Trophoblast cell (in vitro differentiated cells and primary cell): ENCODE measurements at regions not wholly inside any gene's neighbourhood (a gene's known extent, or its start where the extent isn't known, plus 50 kb on each side); places are given as distances from the start of the nearest gene placed in this dataset.

Source experiments
- DNase-seq, 2 donors: peaks; one replicate each; pipeline ENCODE4 v3.0.0-alpha.2; 2016
- H2AFZ ChIP-seq: 2 replicates; pipeline ENCODE4 v1.6.1; 2013; ENCODE audit warnings: low read length, moderate library complexity, mild to moderate bottlenecking; ENCODE audit not compliant: insufficient read depth, poor library complexity
- H2AK5ac ChIP-seq: 2 replicates; pipeline ENCODE4 v1.6.1; 2013; ENCODE audit warnings: mild to moderate bottlenecking, low read length
- H2BK120ac ChIP-seq: 2 replicates; pipeline ENCODE4 v1.6.1; 2013; ENCODE audit warnings: low read length, mild to moderate bottlenecking, moderate library complexity; ENCODE audit not compliant: insufficient read depth, poor library complexity
- H2BK12ac ChIP-seq: 2 replicates; pipeline ENCODE4 v1.6.1; 2013; ENCODE audit warnings: mild to moderate bottlenecking, low read length, moderate library complexity
- H2BK5ac ChIP-seq: 2 replicates; pipeline ENCODE4 v1.6.1; 2013; ENCODE audit warnings: low read length, low read depth, moderate library complexity, mild to moderate bottlenecking; ENCODE audit not compliant: poor library complexity
- H3K14ac ChIP-seq: 2 replicates; pipeline ENCODE4 v1.6.1; 2013; ENCODE audit warnings: mild to moderate bottlenecking, low read length
- H3K18ac ChIP-seq: 2 replicates; pipeline ENCODE4 v1.6.1; 2013; ENCODE audit warnings: mild to moderate bottlenecking, low read length
- H3K23ac ChIP-seq: 2 replicates; pipeline ENCODE4 v1.6.1; 2013; ENCODE audit warnings: low read length
- H3K27ac ChIP-seq: 2 replicates; pipeline ENCODE4 v1.5.1; 2013; ENCODE audit warnings: low read depth, mild to moderate bottlenecking, inconsistent platforms, low read length, moderate library complexity
- H3K27me3 ChIP-seq: 2 replicates; pipeline ENCODE4 v1.6.1; 2013; ENCODE audit warnings: inconsistent platforms, mild to moderate bottlenecking, low read length, moderate library complexity; ENCODE audit not compliant: insufficient read depth
- H3K36me3 ChIP-seq, 2 experiments: 1 replicate in 1 of 2; 2 replicates in 1 of 2; pipeline ENCODE4 v1.6.1; 2013; ENCODE audit warnings: low read length in 2 of 2, mild to moderate bottlenecking in 2 of 2, moderate library complexity in 1 of 2; ENCODE audit not compliant: insufficient read depth in 2 of 2, control insufficient read depth in 1 of 2
- H3K4ac ChIP-seq: 2 replicates; pipeline ENCODE4 v1.6.1; 2013; ENCODE audit warnings: low read depth, mild to moderate bottlenecking, low read length, moderate library complexity
- H3K4me1 ChIP-seq, 2 experiments: 1 replicate in 1 of 2; 2 replicates in 1 of 2; pipeline ENCODE4 v1.6.1; 2013; ENCODE audit warnings: low read length in 2 of 2, mild to moderate bottlenecking in 2 of 2, moderate library complexity in 1 of 2; ENCODE audit not compliant: insufficient read depth in 2 of 2, control insufficient read depth in 1 of 2
- H3K4me2 ChIP-seq: 2 replicates; pipeline ENCODE4 v1.6.1; 2013; ENCODE audit warnings: inconsistent platforms, mild to moderate bottlenecking, low read length, moderate library complexity
- H3K4me3 ChIP-seq: 2 replicates; pipeline ENCODE4 v1.5.1; 2013; ENCODE audit warnings: mild to moderate bottlenecking, low read depth, low read length, inconsistent platforms
- H3K79me1 ChIP-seq: one replicate; pipeline ENCODE4 v1.6.1; 2013; ENCODE audit warnings: low read length
- H3K79me2 ChIP-seq: 2 replicates; pipeline ENCODE4 v1.6.1; 2013; ENCODE audit warnings: low read length, mild to moderate bottlenecking; ENCODE audit not compliant: control insufficient read depth, insufficient read depth, poor library complexity
- H3K9ac ChIP-seq: 2 replicates; pipeline ENCODE4 v1.6.1; 2013; ENCODE audit warnings: mild to moderate bottlenecking, low read length
- H3K9me3 ChIP-seq: 2 replicates; pipeline ENCODE4 v1.6.1; 2013; ENCODE audit warnings: low read depth, mild to moderate bottlenecking, control low read depth, inconsistent platforms, low read length; ENCODE audit not compliant: insufficient read depth
- H4K12ac ChIP-seq: 2 replicates; pipeline ENCODE4 v1.6.1; 2013; ENCODE audit warnings: low read depth, mild to moderate bottlenecking, low read length, moderate library complexity
- H4K8ac ChIP-seq: 2 replicates; pipeline ENCODE4 v1.6.1; 2013; ENCODE audit warnings: low read depth, mild to moderate bottlenecking, low read length, moderate library complexity
- H4K91ac ChIP-seq: one replicate; pipeline ENCODE4 v1.6.1; 2013; ENCODE audit warnings: low read depth, mild to moderate bottlenecking, low read length, moderate library complexity
- WGBS: extraction: QIAGEN DNeasy Blood & Tissue Kit; methylation state at CpG from one replicate; pipeline ENCODE4 v1.1.7; 2013; ENCODE audit warnings: missing lambda C conversion rate; ENCODE audit not compliant: insufficient read length, insufficient coverage; ENCODE audit errors: extremely low coverage; 5-methylcytosine and 5-hydroxymethylcytosine counted together

DNA sequence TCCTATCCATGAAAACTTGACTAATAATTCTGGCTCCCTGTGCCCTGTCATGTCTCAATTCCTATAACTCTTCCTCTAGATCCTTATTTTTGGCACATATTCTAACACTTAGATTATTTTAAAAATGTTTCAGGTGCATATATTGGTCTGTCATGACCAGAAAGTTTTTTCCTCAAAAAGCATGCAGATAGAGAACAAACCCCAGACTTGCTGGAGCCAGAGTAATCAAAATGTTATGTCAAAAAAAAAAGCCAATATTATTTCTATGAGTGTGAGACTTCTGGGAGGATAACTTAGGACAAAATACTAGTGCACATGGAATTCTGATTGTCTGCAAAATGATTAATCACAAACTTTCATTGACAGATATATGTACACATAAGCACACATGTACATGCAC is 135.1 kb upstream of the MROH9 start:
- Histone ChIP-seq H3K27ac (no peak overlapping the region), H2BK120ac (no peak overlapping the region), H2AFZ (no peak overlapping the region), H3K27me3 (no peaks in the 10 kb centered on the region), H3K23ac (no peak overlapping the region), H2BK5ac (no peak overlapping the region), H2BK12ac (no peak overlapping the region), H3K79me2 (no peaks in the 10 kb centered on the region), H3K4me1 (no peaks in the 10 kb centered on the region), H4K91ac (no peak overlapping the region), H3K18ac (no peak overlapping the region), H2AK5ac (no peak overlapping the region), H3K4me3 (no peak overlapping the region), H3K4ac (no peak overlapping the region), H3K79me1 (no peaks in the 10 kb centered on the region), H3K36me3 (no peaks in the 10 kb centered on the region), H3K14ac (no peak overlapping the region), H4K12ac (no peak overlapping the region), H4K8ac (no peak overlapping the region), H3K4me2 (no peak overlapping the region), H3K9ac (no peak overlapping the region), H3K9me3 (no peaks in the 10 kb centered on the region)
- DNase-seq = no peak

DNA sequence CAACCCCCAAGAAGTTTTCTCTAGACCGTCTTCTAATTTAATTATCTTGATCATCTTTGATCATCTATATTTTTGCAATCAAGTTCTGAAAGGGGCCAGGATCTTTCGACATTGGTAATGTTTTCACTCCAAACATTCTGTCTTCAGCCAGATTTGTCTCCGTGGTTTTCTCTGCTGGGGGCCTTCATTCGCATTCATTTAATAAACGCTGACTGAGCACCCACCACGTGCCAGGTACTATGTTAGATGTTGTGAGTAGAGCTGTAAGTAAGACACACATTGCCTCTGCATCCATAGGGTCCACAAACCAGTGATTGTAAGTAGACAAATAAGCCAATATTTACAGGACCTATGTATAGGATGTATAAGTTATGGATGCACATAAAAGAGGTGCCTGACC is 134.5 kb upstream of the MROH9 start:
- Histone ChIP-seq H3K4me2 (no peak overlapping the region), H3K36me3 (no peaks in the 10 kb centered on the region), H4K91ac (no peak overlapping the region), H3K9ac (no peak overlapping the region), H3K79me1 (no peaks in the 10 kb centered on the region), H3K18ac (no peak overlapping the region), H4K12ac (no peak overlapping the region), H3K27me3 (no peaks in the 10 kb centered on the region), H2BK12ac (no peak overlapping the region), H3K23ac (no peak overlapping the region), H2AFZ (no peak overlapping the region), H3K79me2 (no peaks in the 10 kb centered on the region), H2AK5ac (no peak overlapping the region), H2BK120ac (no peak overlapping the region), H3K14ac (no peak overlapping the region), H2BK5ac (no peak overlapping the region), H4K8ac (no peak overlapping the region), H3K4me1 (no peaks in the 10 kb centered on the region), H3K4ac (no peak overlapping the region), H3K27ac (no peak overlapping the region), H3K4me3 (no peak overlapping the region), H3K9me3 (no peaks in the 10 kb centered on the region)
- no CpG with 5 or more reads among the region's 6 CpGs for WGBS
- DNase-seq = no peak

- no peak for DNase-seq
- Histone ChIP-seq H4K12ac (no peak overlapping the region), H2AK5ac (no peak overlapping the region), H4K91ac (no peak overlapping the region), H3K4me2 (no peak overlapping the region), H3K18ac (no peak overlapping the region), H3K36me3 (no peaks in the 10 kb centered on the region), H3K23ac (no peak overlapping the region), H2BK5ac (no peak overlapping the region), H3K79me2 (no peaks in the 10 kb centered on the region), H2AFZ (no peak overlapping the region), H4K8ac (no peak overlapping the region), H3K9ac (no peak overlapping the region), H2BK12ac (no peak overlapping the region), H3K27ac (no peak overlapping the region), H3K4me1 (no peaks in the 10 kb centered on the region), H3K4ac (no peak overlapping the region), H3K14ac (no peak overlapping the region), H2BK120ac (no peak overlapping the region), H3K79me1 (no peaks in the 10 kb centered on the region), H3K27me3 (no peaks in the 10 kb centered on the region), H3K9me3 (no peaks in the 10 kb centered on the region), H3K4me3 (no peak overlapping the region)
- WGBS = no CpG with 5 or more reads among the region's 1 CpG
Observed at GRCh38 chr1:170803711-170804110, 131.6 kb upstream of the MROH9 start.

DNA sequence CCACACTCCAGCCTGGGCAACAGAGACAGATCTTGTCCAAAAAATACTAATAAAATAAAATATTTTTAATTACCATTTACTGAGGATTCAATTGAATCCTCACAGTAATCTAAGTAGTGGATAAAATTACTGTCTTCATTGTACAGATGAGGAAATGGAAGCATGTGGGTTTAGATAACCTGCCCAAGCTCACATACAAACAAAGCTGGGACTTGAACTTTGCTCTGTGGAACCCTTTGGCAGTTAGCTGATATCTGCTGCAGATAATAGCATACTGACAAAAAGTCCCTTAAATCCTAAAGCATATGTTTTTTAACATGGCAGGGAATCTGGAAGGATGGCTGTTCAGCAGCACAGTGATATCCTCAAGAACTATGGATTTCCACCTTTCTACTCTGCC is 130.9 kb upstream of the MROH9 start:
- H3K18ac ChIP-seq = no peak overlapping the region
- H3K4me3 ChIP-seq = no peak overlapping the region
- H2AK5ac ChIP-seq = no peak overlapping the region
- no peak overlapping the region for H4K91ac ChIP-seq
- no peak overlapping the region for H2BK12ac ChIP-seq
- no peak overlapping the region for H4K8ac ChIP-seq
- H3K36me3 ChIP-seq = no peaks in the 10 kb centered on the region
- no peaks in the 10 kb centered on the region for H3K27me3 ChIP-seq
- H3K14ac ChIP-seq = no peak overlapping the region
- no peak for DNase-seq
- H2AFZ ChIP-seq = no peak overlapping the region
- H3K4ac ChIP-seq = no peak overlapping the region
- no peaks in the 10 kb centered on the region for H3K79me2 ChIP-seq
- no peak overlapping the region for H3K4me2 ChIP-seq
- H2BK120ac ChIP-seq = no peak overlapping the region
- no peak overlapping the region for H4K12ac ChIP-seq
- H3K9ac ChIP-seq = no peak overlapping the region
- no peak overlapping the region for H3K23ac ChIP-seq
- no peaks in the 10 kb centered on the region for H3K4me1 ChIP-seq
- no peaks in the 10 kb centered on the region for H3K79me1 ChIP-seq
- no peak overlapping the region for H2BK5ac ChIP-seq
- no peaks in the 10 kb centered on the region for H3K9me3 ChIP-seq
- H3K27ac ChIP-seq = no peak overlapping the region

DNA sequence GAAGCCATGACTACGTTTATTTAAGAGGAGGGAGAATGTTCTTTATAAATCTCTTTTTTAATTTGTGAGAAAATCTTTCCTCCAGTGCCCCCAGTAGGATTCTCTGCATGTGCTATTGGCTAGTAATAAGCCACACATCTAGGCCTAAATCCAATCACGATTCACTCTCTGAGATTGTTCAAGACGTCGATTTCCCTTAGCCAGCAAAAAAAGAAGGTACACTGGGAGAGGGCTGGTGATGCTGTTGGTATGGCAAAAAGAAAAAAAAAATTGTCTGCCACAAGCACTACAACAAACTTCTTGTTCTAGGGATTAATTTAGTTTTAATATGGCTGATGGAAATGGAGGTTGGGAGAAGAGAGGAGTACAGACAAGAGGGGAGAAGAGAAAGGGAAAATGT is 130.5 kb upstream of the MROH9 start:
- Histone ChIP-seq H2BK120ac (no peak overlapping the region), H3K18ac (no peak overlapping the region), H2BK12ac (no peak overlapping the region), H3K27ac (no peak overlapping the region), H3K79me2 (no peaks in the 10 kb centered on the region), H3K27me3 (no peaks in the 10 kb centered on the region), H3K36me3 (no peaks in the 10 kb centered on the region), H2AK5ac (no peak overlapping the region), H3K79me1 (no peaks in the 10 kb centered on the region), H3K4me2 (no peak overlapping the region), H3K9me3 (no peaks in the 10 kb centered on the region), H4K8ac (no peak overlapping the region), H3K23ac (no peak overlapping the region), H3K4ac (no peak overlapping the region), H2AFZ (no peak overlapping the region), H3K4me3 (no peak overlapping the region), H2BK5ac (no peak overlapping the region), H3K4me1 (no peaks in the 10 kb centered on the region), H4K12ac (no peak overlapping the region), H3K14ac (no peak overlapping the region), H4K91ac (no peak overlapping the region), H3K9ac (no peak overlapping the region)
- no peak for DNase-seq
- no CpG with 5 or more reads among the region's 4 CpGs for WGBS
